ENCODE measurements at regions not wholly inside any gene's neighbourhood (a gene's known extent, or its start where the extent isn't known, plus 50 kb on each side); places are given as distances from the start of the nearest gene placed in this dataset.

- ATAC-seq (no peak), DNase-seq (no peak)
- TF ChIP-seq EZH2phosphoT487 (IDR thresholded peaks at IDR 0.05; ENCODE audit: borderline replicate concordance, low read length) (no peak), CTCF (conservative IDR thresholded peaks at IDR 0.05; ENCODE audit: low read depth, low read length) (no peak), EZH2 (IDR thresholded peaks at IDR 0.05; ENCODE audit: low read length, unreplicated experiment) (no peak)
- ChIA-PET CTCF (no interaction called here), POLR2A (ENCODE audit: unreplicated experiment) (no interaction called here)
- Histone ChIP-seq H3K9me3 (ENCODE audit: low read length) (no peaks in the 10 kb centered on the region), H3K27ac (ENCODE audit: low read length) (no peak overlapping the region), H4K20me1 (ENCODE audit: low read length) (no peaks in the 10 kb centered on the region), H3K27me3 (ENCODE audit: low read length) (no peaks in the 10 kb centered on the region), H2AFZ (ENCODE audit: low read length) (no peak overlapping the region), H3F3A (ENCODE audit: low read length, unreplicated experiment) (no peaks in the 10 kb centered on the region), H3K36me3 (ENCODE audit: low read depth, low read length) (no peaks in the 10 kb centered on the region), H3K9me2 (replicated peaks; ENCODE audit: low read length) (no peaks in the 10 kb centered on the region), H3K9ac (ENCODE audit: low read length) (no peak overlapping the region), H3K4me2 (ENCODE audit: low read length) (no peak overlapping the region), H3K79me2 (ENCODE audit: low read length) (no peaks in the 10 kb centered on the region), H3K4me1 (ENCODE audit: insufficient read depth, low read length) (peaks cover 33% of the 10 kb centered on the region), H3K4me3 (ENCODE audit: low read length) (no peak overlapping the region)
- intact Hi-C loops (cut with micrococcal nuclease), result loop anchor here (5.0 kb wide), 1 partner anchor 37 kb away; no protein-coding TSS in a partner anchor
- no TSS peak for BruUV-seq (replicated peaks)
Observed at GRCh38 chr2:64869126-64869525, 120.1 kb upstream of the SLC1A4 start.

- peak; percentile 86 for DNase-seq
- ChIA-PET CTCF (no interaction called here), POLR2A (ENCODE audit: unreplicated experiment) (no interaction called here)
- Histone ChIP-seq H2AFZ (ENCODE audit: low read length) (peak overlapping the region; percentile 76), H3K9me3 (ENCODE audit: low read length) (no peaks in the 10 kb centered on the region), H3K4me2 (ENCODE audit: low read length) (peak overlapping the region; percentile 52; the same call in 1 of the 2 replicates), H3K79me2 (ENCODE audit: low read length) (no peaks in the 10 kb centered on the region), H4K20me1 (ENCODE audit: low read length) (no peaks in the 10 kb centered on the region), H3K27ac (ENCODE audit: low read length) (no peak overlapping the region), H3F3A (ENCODE audit: low read length, unreplicated experiment) (no peaks in the 10 kb centered on the region), H3K9me2 (replicated peaks; ENCODE audit: low read length) (no peaks in the 10 kb centered on the region), H3K4me1 (ENCODE audit: insufficient read depth, low read length) (peaks cover 21% of the 10 kb centered on the region), H3K36me3 (ENCODE audit: low read depth, low read length) (no peaks in the 10 kb centered on the region), H3K27me3 (ENCODE audit: low read length) (no peaks in the 10 kb centered on the region), H3K4me3 (ENCODE audit: low read length) (no peak overlapping the region), H3K9ac (ENCODE audit: low read length) (no peak overlapping the region)
- peak; percentile 96 for TF ChIP-seq CTCF (conservative IDR thresholded peaks at IDR 0.05; ENCODE audit: low read depth, low read length)
- TF ChIP-seq EZH2phosphoT487 (IDR thresholded peaks at IDR 0.05; ENCODE audit: borderline replicate concordance, low read length), result no peak
- ATAC-seq, result peak; percentile 73
- no TSS peak for BruUV-seq (replicated peaks)
- intact Hi-C loops (cut with micrococcal nuclease), result loop anchor here (1.0 kb wide), 1 partner anchor 286 kb away; no protein-coding TSS in a partner anchor
Observed at GRCh38 chr2:64873472-64873924, 115.7 kb upstream of the SLC1A4 start.

GRCh38 chr2:64874593-64874992, 114.6 kb upstream of the SLC1A4 start:
- no peaks in the 10 kb centered on the region for H3K36me3 ChIP-seq (ENCODE audit: low read depth, low read length)
- H2AFZ ChIP-seq (ENCODE audit: low read length), result no peak overlapping the region
- no peak for DNase-seq
- peaks cover 27% of the 10 kb centered on the region for H3K4me1 ChIP-seq (ENCODE audit: insufficient read depth, low read length)
- POLR2A ChIA-PET (ENCODE audit: unreplicated experiment), result no interaction called here
- H3F3A ChIP-seq (ENCODE audit: low read length, unreplicated experiment), result no peaks in the 10 kb centered on the region
- no peaks in the 10 kb centered on the region for H4K20me1 ChIP-seq (ENCODE audit: low read length)
- H3K9me2 ChIP-seq (replicated peaks; ENCODE audit: low read length), result no peaks in the 10 kb centered on the region
- TF ChIP-seq CTCF (conservative IDR thresholded peaks at IDR 0.05; ENCODE audit: low read depth, low read length) (no peak), EZH2phosphoT487 (IDR thresholded peaks at IDR 0.05; ENCODE audit: borderline replicate concordance, low read length) (no peak), EZH2 (IDR thresholded peaks at IDR 0.05; ENCODE audit: low read length, unreplicated experiment) (no peak)
- H3K4me2 ChIP-seq (ENCODE audit: low read length), result no peak overlapping the region
- H3K27ac ChIP-seq (ENCODE audit: low read length), result no peak overlapping the region
- intact Hi-C loops (cut with micrococcal nuclease), result no loop called here
- no peak for ATAC-seq
- H3K9me3 ChIP-seq (ENCODE audit: low read length), result no peaks in the 10 kb centered on the region
- no peak overlapping the region for H3K9ac ChIP-seq (ENCODE audit: low read length)
- no peak overlapping the region for H3K4me3 ChIP-seq (ENCODE audit: low read length)
- H3K27me3 ChIP-seq (ENCODE audit: low read length), result no peaks in the 10 kb centered on the region
- H3K79me2 ChIP-seq (ENCODE audit: low read length), result no peaks in the 10 kb centered on the region
- CTCF ChIA-PET, result no interaction called here
- BruUV-seq (replicated peaks), result no TSS peak

Data from PC-3 (cell line).